ENCODE measurements at regions not wholly inside any gene's neighbourhood (a gene's known extent, or its start where the extent isn't known, plus 50 kb on each side); places are given as distances from the start of the nearest gene placed in this dataset.

- TF ChIP-seq CTCF (conservative IDR thresholded peaks at IDR 0.05 in 1 of 2, IDR thresholded peaks at IDR 0.05 in 1 of 2; ENCODE audit: extremely low read depth in 1 of 2, insufficient read depth in 1 of 2, low read depth in 1 of 2, low read length in 2 of 2) (no peak), EZH2 (IDR thresholded peaks at IDR 0.05; ENCODE audit: borderline replicate concordance, low read length) (no peak)
Measured at GRCh38 chr1:192108161-192108560, 50.1 kb upstream of the RGS18 start.

Data from mammary epithelial cell (primary cell).